Sciatic nerve (tissue), 2 donors: ENCODE measurements at regions not wholly inside any gene's neighbourhood (a gene's known extent, or its start where the extent isn't known, plus 50 kb on each side); places are given as distances from the start of the nearest gene placed in this dataset.

Experiments
- ATAC-seq: fragments of 200-7000 bp; cut with Tn5 transposase; one replicate; pipeline ENCODE4 v1.9.1; 2020; ENCODE audit warnings: mild to moderate bottlenecking, moderate library complexity
- DNase-seq: peaks from one replicate; pipeline ENCODE4 v3.0.0-alpha.2; 2020; ENCODE audit warnings: low spot score
- intact Hi-C: fragments of 100-400 bp; cut with DNase I; formaldehyde crosslinking; loops from one replicate; pipeline ENCODE4 v1.14.2; 2022
- donor health status: DM: no; HTN: no; CAD: no.
- donor health status: DM: no; HTN: no; CAD: no.

DNA sequence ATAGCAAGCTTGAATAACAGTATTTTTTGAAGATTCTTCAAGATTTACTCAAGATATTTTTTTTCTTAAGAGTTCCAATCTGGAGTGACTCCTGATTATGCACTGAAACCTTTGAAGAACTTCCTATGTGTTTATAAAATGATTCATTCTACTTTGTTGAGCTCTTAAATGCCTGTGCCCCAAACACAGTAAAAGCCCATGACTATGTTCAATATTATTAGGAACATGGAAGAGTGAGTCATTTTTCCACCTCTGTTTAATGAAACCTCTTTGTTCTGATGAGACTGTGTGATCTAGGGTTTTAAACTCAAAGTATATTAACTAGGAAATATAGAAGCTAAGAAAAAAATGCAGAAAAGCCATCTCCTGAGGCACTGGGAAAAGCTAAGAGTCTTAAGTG, 415.0 kb upstream of the FBXO33 start:
- intact Hi-C loops: no loop called here
- ATAC-seq: no peak
- DNase-seq: no peak

DNA sequence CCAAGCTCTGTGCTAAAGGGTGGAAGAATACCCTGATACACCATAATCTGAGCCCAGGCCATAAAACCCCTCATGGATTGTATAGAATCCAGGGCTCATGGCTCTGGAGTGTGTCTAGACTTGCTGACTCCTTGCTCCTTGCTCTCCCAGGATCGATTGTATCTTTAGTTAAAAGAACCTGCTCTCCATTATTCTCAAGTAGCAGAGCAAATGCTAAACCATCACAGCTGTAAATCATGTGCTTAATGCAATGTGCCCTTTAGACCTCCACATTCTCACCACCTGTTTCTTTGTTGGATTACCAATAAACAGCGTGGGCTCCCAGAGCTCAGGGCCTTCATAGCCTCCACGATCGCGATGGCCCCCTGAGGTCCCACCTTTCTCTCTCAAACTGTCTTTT, 411.6 kb upstream of the FBXO33 start:
- intact Hi-C loops: no loop called here
- ATAC-seq (no peak), DNase-seq (no peak)

DNA sequence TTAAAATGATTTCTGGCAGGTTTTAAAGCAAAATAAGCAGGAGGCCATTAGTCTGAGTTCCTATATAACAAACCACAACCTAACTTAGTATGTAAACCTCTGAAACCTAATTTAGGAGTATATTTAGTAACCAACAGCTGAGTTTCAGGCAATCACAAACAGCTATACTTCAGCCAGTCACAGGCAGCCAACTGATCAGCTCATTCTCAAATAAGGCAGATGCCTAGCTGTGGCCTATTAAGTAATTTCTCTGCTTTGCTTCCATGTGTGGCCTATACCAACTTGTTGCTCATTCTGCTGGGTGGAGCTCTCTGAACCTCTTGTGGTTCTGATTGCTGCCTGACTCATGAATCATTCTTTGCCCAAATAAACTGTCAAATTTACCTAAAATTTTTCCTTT, 408.9 kb upstream of the FBXO33 start:
- intact Hi-C loops: no loop called here
- ATAC-seq: no peak
- no peak for DNase-seq

DNA sequence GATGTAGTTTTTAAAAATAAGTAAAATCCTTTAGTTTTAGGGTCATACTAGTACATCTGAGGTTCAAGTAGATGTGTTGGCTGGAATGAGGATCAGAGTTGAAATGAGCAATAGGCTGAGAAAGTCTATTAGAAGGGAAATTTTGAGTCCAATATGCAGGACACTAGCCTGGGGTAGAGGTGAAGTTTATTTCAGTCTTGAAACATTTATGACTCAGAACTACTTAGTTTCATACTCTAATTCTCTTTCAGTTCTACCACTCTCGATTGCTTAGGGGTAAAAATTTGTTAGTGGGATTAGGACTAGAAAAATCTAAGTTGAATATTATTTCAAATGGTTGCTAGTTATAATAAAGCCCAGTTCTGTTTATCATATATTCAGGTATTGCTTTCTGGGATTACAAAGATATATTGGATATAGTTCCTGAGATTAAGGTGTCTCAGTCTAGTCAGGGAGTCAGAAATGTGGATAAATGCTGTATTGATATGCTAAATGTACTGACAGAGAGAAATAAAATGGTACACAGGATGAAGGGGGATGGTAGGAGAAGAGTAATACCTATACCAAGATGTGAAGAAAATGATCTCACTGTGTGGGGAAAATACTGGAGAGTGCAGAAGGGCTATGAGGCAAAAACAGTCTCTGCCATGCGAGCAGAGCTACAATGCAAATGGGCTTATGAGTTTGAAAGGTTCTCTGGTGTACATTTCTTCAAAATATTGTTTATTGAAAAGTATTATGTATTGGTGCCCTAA, 395.8 kb upstream of the FBXO33 start:
- no peak for ATAC-seq
- DNase-seq: no peak
- intact Hi-C loops: no loop called here

DNA sequence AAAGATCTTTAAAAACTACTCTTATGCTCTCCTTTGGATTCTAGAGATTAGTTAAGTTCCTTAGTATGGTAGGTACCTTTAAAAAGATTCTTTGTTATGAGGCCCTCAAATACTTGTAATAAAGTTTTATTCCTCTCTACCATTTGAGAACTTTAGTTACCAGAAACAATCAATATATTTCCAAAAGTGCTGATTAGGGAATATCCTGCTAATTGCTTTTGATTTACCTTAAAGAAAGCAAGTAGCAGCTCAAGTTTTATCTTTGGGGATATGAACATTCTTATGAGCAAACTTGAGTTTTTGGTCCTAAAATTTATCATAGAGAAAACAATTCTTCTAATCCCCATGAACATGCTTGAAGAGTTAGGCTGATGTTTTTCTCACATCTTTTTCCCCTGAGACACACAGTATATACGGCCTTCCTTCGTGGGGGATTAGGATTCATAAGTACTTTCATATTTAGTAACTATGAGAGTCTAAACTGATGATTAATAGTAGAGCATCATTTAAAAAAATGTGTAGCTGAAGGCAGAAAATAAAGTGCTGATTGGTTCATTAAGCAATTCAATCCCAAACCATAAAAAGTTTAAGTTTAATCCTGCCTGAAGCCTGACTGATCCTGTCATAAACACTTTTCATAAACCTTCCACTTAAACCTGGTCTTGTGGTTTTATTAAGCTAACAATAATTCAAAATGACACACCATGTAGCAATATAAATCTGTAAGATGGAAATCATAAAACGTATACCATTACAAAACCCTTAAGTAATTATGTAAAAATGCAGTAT, 380.5 kb upstream of the FBXO33 start:
- intact Hi-C loops: no loop called here
- DNase-seq: no peak
- no peak for ATAC-seq

DNA sequence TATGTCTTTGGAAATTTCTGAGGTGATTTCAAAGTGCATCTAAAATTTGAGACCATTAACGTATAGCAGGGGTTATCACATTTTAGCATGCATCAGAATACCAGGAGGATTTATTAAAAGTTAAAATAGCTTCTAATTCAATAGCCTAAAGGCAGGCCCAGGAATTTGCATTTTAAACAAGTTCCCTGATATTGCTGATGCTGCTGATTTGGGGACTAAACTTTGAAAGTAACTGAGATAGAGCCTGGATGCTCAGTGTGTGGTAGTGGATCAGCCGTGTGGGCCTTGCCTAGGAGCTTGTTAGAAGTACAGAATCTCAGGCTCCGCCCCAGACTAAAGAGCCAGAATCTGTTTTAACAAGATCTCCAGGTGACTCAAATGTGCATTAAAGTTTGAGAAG, 375.0 kb upstream of the FBXO33 start:
- no peak for ATAC-seq
- no peak for DNase-seq
- intact Hi-C loops: no loop called here

DNA sequence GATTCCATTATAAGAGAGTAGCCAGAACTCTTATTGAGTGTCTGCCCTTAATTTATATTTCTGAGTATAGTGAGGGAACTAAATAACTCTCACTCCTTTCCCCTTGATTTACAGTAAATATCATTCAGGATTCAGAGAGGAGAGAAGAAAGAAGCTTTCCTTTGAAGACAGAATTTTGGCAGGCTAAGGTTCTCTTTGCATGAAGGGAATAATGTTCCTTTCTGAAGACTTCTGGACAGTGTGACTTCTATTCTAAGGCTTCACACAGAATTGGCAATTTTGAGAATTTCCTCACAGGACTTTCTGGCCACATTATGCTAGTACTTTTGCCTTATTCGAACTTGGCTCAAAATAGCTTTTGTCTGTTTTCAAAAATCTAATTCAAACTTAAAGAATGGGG, 352.2 kb upstream of the FBXO33 start:
- intact Hi-C loops: no loop called here
- no peak for DNase-seq
- ATAC-seq: no peak

DNA sequence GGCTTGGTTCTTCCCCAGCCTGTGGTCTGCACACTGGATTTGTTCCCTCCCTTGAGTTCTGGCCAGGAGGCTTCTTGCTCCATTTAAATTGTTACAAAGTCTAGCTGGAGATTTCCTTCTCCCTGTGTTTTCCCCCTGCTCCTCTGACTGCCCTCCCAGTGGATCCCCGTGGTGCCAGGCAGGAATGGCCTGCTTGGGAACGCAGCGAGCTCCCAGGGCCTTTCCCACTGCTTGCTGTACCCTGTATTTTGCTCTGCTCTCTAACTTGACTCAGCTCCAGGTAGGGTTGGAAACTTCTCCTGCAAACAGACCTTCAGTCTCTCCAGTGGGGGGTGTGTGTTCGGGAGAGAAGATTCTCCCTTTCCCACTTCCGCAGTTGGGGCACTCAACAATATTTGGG, 349.2 kb upstream of the FBXO33 start:
- no peak for DNase-seq
- ATAC-seq: no peak
- intact Hi-C loops: no loop called here

DNA sequence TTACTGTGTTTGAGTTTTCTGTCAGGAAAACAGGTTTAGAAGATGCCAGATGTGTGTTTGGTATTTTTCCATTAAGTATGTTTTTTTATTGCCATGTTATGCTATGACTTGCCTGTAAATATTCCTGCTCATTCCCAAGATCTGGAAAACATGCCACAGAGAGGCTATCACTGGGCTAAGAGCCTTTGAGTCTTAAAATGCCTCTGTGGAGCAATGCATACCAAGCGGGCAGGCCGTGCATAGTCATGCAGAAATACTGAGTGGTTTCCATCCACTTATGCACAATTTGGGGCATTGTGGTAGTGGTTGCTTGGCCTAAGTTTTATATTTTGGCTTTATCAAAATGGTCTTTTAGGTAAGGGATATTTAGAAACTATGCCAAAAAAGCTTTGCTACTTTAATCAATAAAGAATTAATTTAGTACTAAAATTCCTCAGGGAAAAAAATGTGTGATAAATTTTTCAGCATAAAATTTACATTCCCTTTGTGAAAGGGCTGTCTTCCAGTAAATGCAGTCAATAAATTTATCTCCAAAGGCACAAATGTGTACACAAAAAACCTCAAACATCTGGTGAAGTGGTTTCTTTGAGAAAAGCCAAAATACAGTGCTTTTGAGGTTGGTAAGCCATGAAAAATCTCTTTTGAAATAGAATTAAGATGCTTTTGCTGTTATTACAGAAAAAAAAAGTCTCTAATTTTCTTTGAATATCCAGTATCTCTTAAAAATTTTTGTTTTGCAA, 341.3 kb upstream of the FBXO33 start:
- ATAC-seq (no peak), DNase-seq (no peak)
- intact Hi-C loops: no loop called here

DNA sequence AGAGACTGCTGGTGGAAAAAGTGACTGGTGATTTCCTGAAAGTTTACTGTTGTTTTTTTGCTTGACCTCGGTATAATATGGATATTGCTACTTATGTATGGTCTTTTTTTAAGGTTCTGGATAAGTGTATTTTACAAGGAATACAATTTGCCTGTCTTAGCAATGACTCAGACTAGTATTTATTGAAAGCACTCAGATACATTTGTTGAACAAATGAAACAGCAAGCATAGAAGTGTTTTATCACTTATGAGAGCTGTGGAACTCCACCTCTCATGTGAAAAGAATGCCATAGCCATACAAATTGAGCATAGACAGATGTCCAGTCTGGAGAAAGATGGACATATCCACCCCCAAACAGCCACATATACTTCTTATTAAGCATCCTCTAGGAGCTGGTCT, 340.4 kb upstream of the FBXO33 start:
- intact Hi-C loops: no loop called here
- ATAC-seq: no peak
- no peak for DNase-seq

DNA sequence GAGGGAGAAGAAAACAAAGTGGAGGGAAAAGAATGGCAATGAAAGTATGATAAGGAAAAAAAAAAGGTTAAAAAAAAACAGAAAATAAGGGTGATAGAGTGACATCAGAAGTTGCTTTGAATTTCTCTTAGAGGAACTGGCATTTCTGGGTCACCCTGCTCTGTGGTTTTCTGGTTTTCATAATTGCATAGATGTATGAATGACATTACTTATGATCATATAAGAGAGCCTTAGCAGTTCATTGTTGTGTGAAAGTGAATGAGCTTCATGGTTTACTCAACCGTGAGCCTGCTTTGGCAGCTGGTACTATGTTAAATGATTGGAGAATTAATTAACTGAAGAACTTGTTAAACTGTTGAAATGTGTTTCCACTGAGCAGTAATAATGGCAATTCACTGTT, 336.4 kb upstream of the FBXO33 start:
- DNase-seq: no peak
- ATAC-seq: no peak
- intact Hi-C loops: no loop called here

DNA sequence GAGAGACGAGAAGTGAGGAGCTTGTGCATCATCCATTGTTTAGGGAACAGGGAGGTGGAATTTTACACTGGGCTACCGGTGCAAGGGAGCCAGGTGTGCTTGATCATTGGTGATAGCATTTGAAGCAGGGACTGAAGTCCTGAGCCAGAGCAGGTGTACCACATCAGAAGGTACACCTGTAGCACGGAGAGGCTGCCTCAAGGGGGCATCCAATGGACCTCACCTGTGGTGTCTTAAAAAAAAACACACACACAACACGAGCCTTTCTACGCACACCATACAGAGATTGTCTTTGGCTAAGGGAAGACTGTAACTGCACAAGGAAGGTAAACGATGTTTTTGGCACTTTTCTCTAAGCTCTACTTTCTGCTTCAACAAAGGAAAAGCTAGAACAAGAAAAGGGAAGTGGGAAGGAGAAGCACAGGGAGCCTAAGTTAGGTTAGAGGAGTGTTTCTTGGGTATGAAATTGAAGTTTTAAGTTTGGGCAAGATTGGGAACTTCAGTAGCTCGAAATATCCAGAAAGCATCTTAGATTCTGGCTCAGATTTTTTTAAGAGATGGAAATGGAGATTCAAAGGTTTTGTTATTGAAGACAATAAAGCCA, 334.3 kb upstream of the FBXO33 start:
- DNase-seq (no peak), ATAC-seq (no peak)
- intact Hi-C loops: no loop called here

DNA sequence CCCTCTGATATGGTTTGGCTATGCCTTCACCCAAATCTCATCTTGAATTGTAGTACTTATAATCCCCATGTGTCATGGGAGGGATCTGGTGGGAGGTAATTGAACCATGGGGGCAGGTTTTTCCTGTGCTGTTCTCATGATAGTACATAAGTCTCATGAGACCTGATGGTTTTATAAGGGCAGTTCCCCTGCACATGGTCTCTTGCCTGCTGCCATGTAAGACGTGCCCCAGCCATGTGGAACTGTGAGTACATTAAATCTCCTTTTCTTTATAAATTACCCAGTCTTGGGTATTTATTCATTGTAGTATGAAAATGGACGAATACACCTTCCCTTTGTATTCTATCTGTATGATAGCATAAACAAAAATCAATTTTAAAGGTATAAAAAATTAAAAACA, 333.4 kb upstream of the FBXO33 start:
- intact Hi-C loops: no loop called here

DNA sequence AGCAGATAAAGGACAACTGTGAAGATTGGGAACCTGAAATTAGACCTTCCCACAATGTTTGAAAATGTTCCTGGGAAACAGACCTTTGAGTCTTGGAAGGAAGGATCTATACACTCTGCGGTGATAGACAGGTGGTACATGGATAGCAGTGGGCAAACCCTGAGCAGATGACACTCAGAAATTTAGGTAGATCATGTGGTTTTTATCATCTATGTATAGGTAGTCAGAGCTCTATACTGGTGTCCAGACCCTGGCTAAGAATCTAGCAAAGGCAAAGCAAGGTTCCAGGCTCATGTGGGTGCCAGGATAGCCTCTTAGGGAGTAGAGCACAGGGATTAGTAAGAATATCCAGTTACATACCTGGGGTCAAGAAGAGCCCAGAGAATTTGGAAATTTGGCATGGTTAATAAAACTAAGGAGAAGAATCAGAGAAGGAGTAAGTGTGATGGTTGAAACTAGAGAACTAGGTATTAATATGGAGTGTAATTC, 331.2 kb upstream of the FBXO33 start:
- ATAC-seq: no peak
- DNase-seq: no peak
- intact Hi-C loops: no loop called here

More for the DNA sequence above, 333.4 kb upstream of the FBXO33 start:
- DNase-seq (no peak), ATAC-seq (no peak)

DNA sequence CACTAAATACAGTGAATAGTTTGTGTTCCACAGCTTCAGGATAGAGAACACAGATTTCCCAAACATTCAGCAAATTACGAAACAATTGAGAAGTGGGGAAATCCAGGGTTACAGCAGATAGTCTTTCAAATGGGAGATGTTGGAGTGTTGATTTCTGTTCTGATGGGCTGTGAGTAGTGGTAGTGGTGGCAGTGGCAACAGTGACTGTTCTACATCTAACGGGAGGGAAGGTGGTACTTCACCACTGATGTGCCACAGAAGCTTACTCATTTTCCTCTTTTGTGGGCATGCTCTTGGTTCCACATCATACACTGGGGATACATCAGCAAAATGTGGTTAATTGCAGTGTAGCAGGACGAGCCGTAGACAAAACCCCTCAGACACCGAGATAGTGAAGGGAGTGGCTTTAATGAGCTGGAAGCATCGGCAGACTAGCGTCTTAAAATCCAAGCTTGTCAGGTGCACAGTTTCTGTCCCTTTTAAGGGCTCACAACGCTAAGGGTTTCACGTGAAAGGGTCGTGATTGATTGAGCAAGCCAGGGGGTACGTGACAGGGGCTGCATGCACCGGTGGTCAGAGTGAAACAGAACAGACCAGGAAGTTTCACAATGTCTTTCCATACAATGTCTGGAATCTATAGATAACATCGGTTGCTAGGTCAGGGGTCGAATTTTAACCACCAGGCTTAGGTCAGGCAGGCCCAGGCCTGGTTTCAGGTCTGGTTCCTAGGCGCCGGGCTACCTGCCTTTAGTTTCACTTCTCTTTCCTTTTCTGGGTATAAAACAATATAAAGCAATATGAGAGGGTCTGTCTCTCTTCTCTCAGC, 330.6 kb upstream of the FBXO33 start:
- ATAC-seq (no peak), DNase-seq (no peak)
- intact Hi-C loops: no loop called here

DNA sequence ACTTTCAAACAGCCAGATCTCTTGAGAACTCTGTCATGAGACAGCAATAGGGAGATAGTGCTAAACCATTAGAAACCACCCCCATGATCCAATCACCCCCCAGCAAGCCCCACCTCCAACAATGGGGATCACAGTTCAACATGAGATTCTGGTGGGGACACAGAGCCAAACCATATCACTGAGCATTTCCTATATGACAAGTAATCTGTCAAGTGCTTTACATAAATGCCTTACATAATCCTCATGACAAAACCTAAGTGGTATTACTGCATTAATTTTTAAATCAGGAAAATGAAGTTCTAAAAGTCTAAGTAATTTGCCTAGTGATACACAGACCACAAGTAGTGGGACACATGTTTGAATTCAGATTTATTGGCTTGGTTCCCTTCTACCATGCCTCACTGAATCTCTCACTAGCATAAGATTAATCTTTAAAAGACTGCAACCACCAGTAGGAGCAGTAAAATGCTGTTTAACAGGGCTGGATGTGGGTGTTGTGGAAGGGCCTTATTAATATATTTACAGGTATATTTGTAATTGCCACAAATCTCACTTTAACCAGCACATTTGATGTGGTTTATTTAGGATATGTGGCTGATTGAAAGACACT, 323.1 kb upstream of the FBXO33 start:
- DNase-seq (no peak), ATAC-seq (no peak)
- intact Hi-C loops: no loop called here

DNA sequence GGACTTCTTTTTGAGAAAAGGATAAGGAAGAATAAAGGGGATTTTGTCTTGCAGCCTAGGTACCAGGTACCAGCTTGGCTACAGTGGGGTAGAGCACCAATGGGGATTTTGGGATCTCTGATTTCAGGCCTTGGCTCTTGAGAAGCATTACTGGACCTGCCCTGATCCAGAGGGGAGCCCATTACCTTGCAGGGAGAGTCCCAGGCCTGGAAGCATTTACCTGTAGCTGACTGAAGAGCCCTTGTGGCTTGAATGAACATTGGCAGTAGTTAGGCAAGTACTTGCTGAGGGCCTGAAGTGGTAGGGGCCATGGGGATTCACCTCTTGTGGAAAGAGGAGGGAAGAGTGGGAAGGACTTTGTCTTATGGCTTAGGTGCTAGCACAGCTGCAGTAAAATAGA, 308.2 kb upstream of the FBXO33 start:
- intact Hi-C loops: no loop called here
- DNase-seq (no peak), ATAC-seq (no peak)

DNA sequence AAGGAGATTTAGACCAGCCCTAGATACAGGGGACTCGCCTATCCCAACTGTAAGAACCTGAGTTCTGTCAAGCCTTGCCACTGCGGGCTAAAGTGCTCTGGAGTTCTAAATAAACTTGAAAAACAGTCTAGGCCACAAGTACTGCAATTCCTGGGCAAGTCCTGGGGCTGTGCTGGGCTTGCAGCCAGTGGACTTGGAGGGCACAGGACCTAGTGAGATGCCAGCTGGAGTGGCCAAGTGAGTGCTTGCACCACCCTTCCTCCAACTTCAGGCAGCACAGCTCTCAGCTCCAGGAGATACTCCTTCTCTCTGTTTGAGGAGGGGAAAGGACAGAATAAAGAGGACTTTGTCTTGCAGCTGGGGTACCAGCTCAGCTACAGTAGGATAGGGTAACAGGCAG, 307.6 kb upstream of the FBXO33 start:
- ATAC-seq: no peak
- DNase-seq: no peak
- intact Hi-C loops: no loop called here
